AG04450 (cell line): ENCODE measurements at regions not wholly inside any gene's neighbourhood (a gene's known extent, or its start where the extent isn't known, plus 50 kb on each side); places are given as distances from the start of the nearest gene placed in this dataset.

Experiments used
- CTCF ChIA-PET: fragments of 300-600, 350-600 bp; formaldehyde crosslinking; extraction: SDS; loops from one replicate; lab custom pipeline; 2022; ENCODE audit warnings: antibody characterized with exemption, inconsistent platforms; lab: Charles Lee
- POLR2A ChIA-PET: fragments of 350-600 bp; formaldehyde crosslinking; extraction: SDS; loops from one replicate; lab custom pipeline; 2021; ENCODE audit warnings: antibody characterized with exemption, inconsistent platforms; lab: Yijun Ruan, JAX
- DNase-seq: peaks from one replicate; pipeline ENCODE4 v3.0.0-alpha.2; 2011; ENCODE audit warnings: low read depth, low spot score
- H3K27ac ChIP-seq: one replicate; pipeline ENCODE4 v1.5.1; 2012; ENCODE audit warnings: low read depth, low read length, control low read depth
- H3K27me3 ChIP-seq: one replicate; pipeline ENCODE4 v1.6.0; 2012; ENCODE audit warnings: low read length; ENCODE audit not compliant: control insufficient read depth, insufficient read depth
- H3K4me3 ChIP-seq: 2 replicates; pipeline ENCODE4 v1.5.1; 2011; ENCODE audit warnings: mild to moderate bottlenecking, low read depth, low read length, control low read depth
- H3K9me3 ChIP-seq: 2 replicates; pipeline ENCODE4 v1.5.1; 2012; ENCODE audit warnings: low read length; ENCODE audit not compliant: control insufficient read depth, insufficient read depth
- CTCF ChIP-seq: IDR thresholded peaks from 2 replicates; pipeline ENCODE4 v1.5.1; 2011; ENCODE audit warnings: low read depth, low read length, control low read depth, inconsistent platforms

GRCh38 chr11:122509899-122510298 lies 145.6 kb upstream of the UBASH3B start:
- no peak overlapping the region for H3K27ac ChIP-seq
- DNase-seq: no peak
- H3K9me3 ChIP-seq: no peaks in the 10 kb centered on the region; the same call in 1 of the 2 replicates
- H3K4me3 ChIP-seq: no peak overlapping the region
- no peak for TF ChIP-seq CTCF
- H3K27me3 ChIP-seq: peaks cover 9% of the 10 kb centered on the region
- ChIA-PET CTCF (interaction anchor here (1.6 kb wide), 1 partner anchor 854 kb away, joined by 3 read pairs; no protein-coding TSS in a partner anchor), POLR2A (no interaction called here)

- DNase-seq: no peak
- H3K27ac ChIP-seq: no peak overlapping the region
- no peak for TF ChIP-seq CTCF
- ChIA-PET CTCF (interaction anchor here (1.6 kb wide), 1 partner anchor 854 kb away, joined by 3 read pairs; no protein-coding TSS in a partner anchor), POLR2A (no interaction called here)
- H3K4me3 ChIP-seq: no peak overlapping the region
- no peaks in the 10 kb centered on the region; the same call in 1 of the 2 replicates for H3K9me3 ChIP-seq
- H3K27me3 ChIP-seq: peaks cover 9% of the 10 kb centered on the region
These were observed 146.4 kb upstream of the UBASH3B start for GRCh38 chr11:122509091-122509490.

DNA sequence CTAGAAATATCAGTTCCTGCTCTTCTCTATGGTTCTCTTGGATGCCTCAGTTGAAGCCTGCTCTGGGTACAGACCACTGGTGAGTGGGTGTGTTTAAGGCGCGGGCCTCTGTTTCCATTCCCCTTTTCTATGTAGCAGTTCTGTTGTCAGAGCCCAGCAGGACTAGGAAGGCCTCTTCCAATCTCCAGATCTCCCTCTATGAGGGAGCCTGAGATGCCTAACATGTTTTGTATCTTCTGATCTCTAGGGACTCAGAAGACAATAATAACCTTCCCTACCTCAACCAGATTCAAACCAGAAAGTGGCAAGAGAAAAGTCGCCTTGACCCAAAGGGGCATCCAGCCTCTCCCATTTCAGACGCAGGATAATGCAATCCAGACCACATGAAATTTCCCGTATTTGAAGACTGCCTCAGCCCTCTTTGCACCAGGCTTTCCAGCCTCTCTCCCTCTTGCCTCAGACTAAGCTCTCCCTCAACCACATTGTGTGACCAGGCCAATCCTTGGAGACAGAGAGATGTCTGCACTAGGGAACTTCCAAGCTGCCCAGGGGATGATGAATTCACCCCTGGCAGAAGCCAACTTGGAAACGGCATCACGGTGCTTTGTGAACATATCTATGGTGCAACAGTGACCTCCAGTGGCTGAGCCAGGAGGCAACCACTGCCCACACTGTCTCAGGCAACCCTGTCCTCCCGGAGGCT lies 150.1 kb upstream of the UBASH3B start:
- peak; percentile 81 for DNase-seq
- peak; percentile 90 for TF ChIP-seq CTCF
- POLR2A ChIA-PET: interaction anchor here (1.3 kb wide), 2 partner anchors 290 to 850 kb away, joined by 5 to 6 read pairs; no protein-coding TSS in a partner anchor
- no peak overlapping the region for H3K27ac ChIP-seq
- H3K27me3 ChIP-seq: no peaks in the 10 kb centered on the region
- no peak overlapping the region for H3K4me3 ChIP-seq
- CTCF ChIA-PET: interaction anchor here (0.5 to 4.9 kb wide), 67 partner anchors 11 to 1311 kb away, joined by 3 to 58 read pairs (median 4); no protein-coding TSS in a partner anchor
- no peaks in the 10 kb centered on the region; the same call in 1 of the 2 replicates for H3K9me3 ChIP-seq

DNA sequence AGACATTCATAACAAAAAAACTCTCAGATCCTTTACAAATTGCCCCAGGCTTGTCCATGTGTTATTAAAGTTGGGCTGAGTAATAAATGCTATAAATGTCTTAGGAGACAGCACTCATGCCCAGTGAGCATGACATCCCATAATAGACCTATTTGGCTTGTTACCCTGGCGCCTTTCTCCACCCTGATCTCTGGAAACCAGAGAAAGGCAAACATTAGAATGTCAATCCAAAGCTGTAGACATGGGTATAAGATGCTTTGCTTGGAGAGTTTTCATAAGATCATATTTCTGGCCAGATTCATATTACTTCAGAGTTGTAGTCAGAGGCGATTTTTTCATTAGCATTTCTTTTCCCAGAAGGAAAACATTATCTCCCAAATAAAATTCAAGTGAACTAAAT lies 161.3 kb upstream of the UBASH3B start:
- no peak overlapping the region for H3K27ac ChIP-seq
- H3K4me3 ChIP-seq: no peak overlapping the region
- no peaks in the 10 kb centered on the region for H3K9me3 ChIP-seq
- CTCF ChIA-PET: no interaction called here
- POLR2A ChIA-PET: no interaction called here
- no peak for TF ChIP-seq CTCF
- no peak for DNase-seq
- H3K27me3 ChIP-seq: no peaks in the 10 kb centered on the region

GRCh38 chr11:122491509-122491908 lies 164.0 kb upstream of the UBASH3B start:
- Histone ChIP-seq H3K9me3 (no peaks in the 10 kb centered on the region), H3K4me3 (no peak overlapping the region), H3K27ac (no peak overlapping the region), H3K27me3 (peaks cover 3% of the 10 kb centered on the region)
- peak; percentile 48 for DNase-seq
- ChIA-PET CTCF (interaction anchor here (1.1 to 3.2 kb wide), 2 partner anchors 14 to 276 kb away, joined by 4 to 28 read pairs; no protein-coding TSS in a partner anchor), POLR2A (no interaction called here)
- TF ChIP-seq CTCF: no peak
